Activated CD4-positive, alpha-beta T cell treated with anti-CD3 and anti-CD28 coated beads, Interleukin-2, amount 10 ng/mL, durations not matched to agents 7 days and 5 days (primary cell): ENCODE measurements at regions not wholly inside any gene's neighbourhood (a gene's known extent, or its start where the extent isn't known, plus 50 kb on each side); places are given as distances from the start of the nearest gene placed in this dataset.

Experiments
- CTCF ChIA-PET: fragments of 350-600 bp; sonication (Branson Sonifier 250); formaldehyde crosslinking; loops from one replicate; lab custom pipeline; 2021; ENCODE audit warnings: antibody characterized with exemption; lab: Charles Lee
- POLR2A ChIA-PET: fragments of 350-600 bp; sonication (Branson Sonifier 250); formaldehyde crosslinking; loops from one replicate; lab custom pipeline; 2021; ENCODE audit warnings: antibody characterized with exemption; lab: Charles Lee
- DNase-seq: peaks from one replicate; pipeline ENCODE4 v3.0.0-alpha.2; 2020
- H3K27ac Mint-ChIP-seq: one replicate; pipeline ENCODE4 v1.8.0; 2021; ENCODE audit warnings: mild to moderate bottlenecking, moderate library complexity, mixed read lengths
- H3K27me3 Mint-ChIP-seq: one replicate; pipeline ENCODE4 v1.8.0; 2021; ENCODE audit warnings: mixed read lengths
- H3K36me3 Mint-ChIP-seq: one replicate; pipeline ENCODE4 v1.8.0; 2021; ENCODE audit warnings: low read depth, mixed read lengths
- H3K4me1 Mint-ChIP-seq: one replicate; pipeline ENCODE4 v1.8.0; 2021; ENCODE audit warnings: mixed read lengths
- H3K4me3 Mint-ChIP-seq: one replicate; pipeline ENCODE4 v1.8.0; 2021; ENCODE audit warnings: mild to moderate bottlenecking, moderate library complexity, mixed read lengths
- H3K9me3 Mint-ChIP-seq: one replicate; pipeline ENCODE4 v1.8.0; 2021; ENCODE audit warnings: mixed read lengths

DNA sequence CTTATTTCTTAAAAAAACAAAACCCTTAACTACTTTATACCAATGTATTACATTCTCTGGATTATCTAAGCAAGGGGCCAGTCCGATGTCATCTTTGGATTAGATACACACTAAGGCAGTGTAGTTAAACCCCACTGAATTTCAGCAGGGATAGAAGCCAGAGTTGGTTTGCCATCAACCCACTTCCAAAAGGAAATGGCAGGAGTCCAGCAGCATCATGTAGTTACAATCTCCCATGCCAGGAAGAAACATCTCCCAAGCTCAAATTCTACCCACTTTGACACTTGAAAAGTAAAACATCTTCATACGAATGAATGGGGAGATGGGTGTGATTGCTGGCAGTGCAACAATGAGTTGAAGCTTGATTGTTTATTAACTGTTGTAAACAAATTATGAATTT lies 203.5 kb upstream of the PLXNC1 start:
- Mint-ChIP-seq H3K27me3 (peaks cover 11% of the 10 kb centered on the region), H3K4me3 (no peak overlapping the region), H3K4me1 (no peaks in the 10 kb centered on the region), H3K36me3 (peaks cover 7% of the 10 kb centered on the region), H3K27ac (no peak overlapping the region), H3K9me3 (peaks cover 9% of the 10 kb centered on the region)
- ChIA-PET POLR2A (no interaction called here), CTCF (interaction anchor here (1.0 kb wide), 1 partner anchor 11 kb away, joined by 4 read pairs; no protein-coding TSS in a partner anchor)
- DNase-seq, result no peak

DNA sequence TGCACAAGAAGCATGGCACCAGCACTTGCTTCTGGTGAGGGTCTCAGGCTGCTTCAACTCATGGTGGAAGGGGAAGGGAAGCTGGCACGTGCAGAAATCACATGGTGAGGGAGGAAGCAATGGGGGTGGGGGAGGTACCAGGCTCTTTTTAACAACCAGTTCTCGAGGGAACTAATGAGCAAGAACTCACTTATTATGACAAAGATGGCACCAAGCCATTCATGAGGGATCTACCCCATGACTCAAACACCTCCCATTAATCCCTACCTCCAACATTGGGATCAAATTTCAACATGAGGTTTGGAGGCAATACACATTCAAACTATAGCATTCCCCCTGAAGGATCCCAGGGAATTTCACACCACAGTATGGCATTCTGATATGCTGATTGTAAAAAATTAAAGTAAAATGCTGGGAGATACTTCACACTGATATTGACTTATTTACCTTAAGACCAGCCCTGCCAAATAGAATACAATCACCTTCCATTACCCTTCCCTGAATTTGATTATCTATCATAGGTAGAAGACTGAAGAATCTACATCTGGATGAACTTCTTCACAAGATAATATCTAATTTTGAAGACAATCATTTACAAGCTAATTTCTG lies 201.7 kb upstream of the PLXNC1 start:
- Mint-ChIP-seq H3K36me3 (peaks cover 11% of the 10 kb centered on the region), H3K27me3 (peaks cover 11% of the 10 kb centered on the region), H3K4me1 (peaks cover 2% of the 10 kb centered on the region), H3K4me3 (no peak overlapping the region), H3K9me3 (peaks cover 14% of the 10 kb centered on the region), H3K27ac (no peak overlapping the region)
- no peak for DNase-seq
- ChIA-PET POLR2A (no interaction called here), CTCF (interaction anchor here (0.5 kb wide), 1 partner anchor 594 kb away, joined by 3 read pairs; no protein-coding TSS in a partner anchor)

DNA sequence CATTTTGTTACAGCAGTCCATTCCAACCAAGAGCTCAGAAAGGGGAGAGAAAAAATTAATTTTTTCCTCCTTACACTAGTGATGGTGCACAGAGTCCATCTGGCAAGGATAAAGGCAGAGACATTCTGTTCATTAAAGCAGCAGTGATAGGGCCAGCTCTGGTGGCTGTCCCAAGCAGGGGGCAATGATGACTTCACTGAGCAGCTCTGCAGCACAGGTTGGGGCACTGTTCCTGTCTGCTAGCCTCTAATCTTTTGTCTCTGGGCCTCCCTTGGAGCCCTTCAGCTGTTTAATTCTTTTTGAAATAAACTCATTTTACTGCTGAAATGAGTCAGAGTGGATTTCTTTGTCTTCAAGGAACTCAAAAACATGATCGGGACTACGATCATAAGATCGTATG lies 200.9 kb upstream of the PLXNC1 start:
- ChIA-PET CTCF (interaction anchor here (0.5 to 0.9 kb wide), 2 partner anchors 15 to 593 kb away, joined by 3 read pairs; no protein-coding TSS in a partner anchor), POLR2A (no interaction called here)
- no peak overlapping the region for H3K27ac Mint-ChIP-seq
- no peak overlapping the region for H3K4me3 Mint-ChIP-seq
- peaks cover 11% of the 10 kb centered on the region for H3K36me3 Mint-ChIP-seq
- H3K9me3 Mint-ChIP-seq, result peaks cover 14% of the 10 kb centered on the region
- peaks cover 11% of the 10 kb centered on the region for H3K4me1 Mint-ChIP-seq
- peaks cover 11% of the 10 kb centered on the region for H3K27me3 Mint-ChIP-seq
- no peak for DNase-seq

DNA sequence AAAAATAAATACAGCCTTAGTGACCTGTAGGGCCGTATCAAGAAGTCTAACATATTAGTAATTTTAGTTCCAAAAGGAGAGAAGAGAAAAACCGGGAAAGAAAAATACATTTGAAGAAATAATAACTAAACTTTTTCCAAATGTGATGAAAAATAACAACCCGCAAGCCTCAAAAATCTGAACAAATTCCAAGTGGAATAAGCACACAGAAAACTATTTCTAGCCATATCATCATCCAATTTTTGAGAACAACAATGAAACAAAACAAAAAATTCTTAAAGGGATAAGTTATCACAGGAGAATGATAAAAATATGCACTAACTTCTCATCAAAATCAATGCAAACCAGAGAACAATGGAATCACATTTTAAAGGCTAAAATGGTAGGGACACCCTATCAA lies 198.1 kb upstream of the PLXNC1 start:
- Mint-ChIP-seq H3K4me3 (no peak overlapping the region), H3K9me3 (peaks cover 14% of the 10 kb centered on the region), H3K36me3 (peaks cover 15% of the 10 kb centered on the region), H3K4me1 (peaks cover 13% of the 10 kb centered on the region), H3K27me3 (peaks cover 11% of the 10 kb centered on the region), H3K27ac (no peak overlapping the region)
- ChIA-PET POLR2A (no interaction called here), CTCF (no interaction called here)
- no peak for DNase-seq

DNA sequence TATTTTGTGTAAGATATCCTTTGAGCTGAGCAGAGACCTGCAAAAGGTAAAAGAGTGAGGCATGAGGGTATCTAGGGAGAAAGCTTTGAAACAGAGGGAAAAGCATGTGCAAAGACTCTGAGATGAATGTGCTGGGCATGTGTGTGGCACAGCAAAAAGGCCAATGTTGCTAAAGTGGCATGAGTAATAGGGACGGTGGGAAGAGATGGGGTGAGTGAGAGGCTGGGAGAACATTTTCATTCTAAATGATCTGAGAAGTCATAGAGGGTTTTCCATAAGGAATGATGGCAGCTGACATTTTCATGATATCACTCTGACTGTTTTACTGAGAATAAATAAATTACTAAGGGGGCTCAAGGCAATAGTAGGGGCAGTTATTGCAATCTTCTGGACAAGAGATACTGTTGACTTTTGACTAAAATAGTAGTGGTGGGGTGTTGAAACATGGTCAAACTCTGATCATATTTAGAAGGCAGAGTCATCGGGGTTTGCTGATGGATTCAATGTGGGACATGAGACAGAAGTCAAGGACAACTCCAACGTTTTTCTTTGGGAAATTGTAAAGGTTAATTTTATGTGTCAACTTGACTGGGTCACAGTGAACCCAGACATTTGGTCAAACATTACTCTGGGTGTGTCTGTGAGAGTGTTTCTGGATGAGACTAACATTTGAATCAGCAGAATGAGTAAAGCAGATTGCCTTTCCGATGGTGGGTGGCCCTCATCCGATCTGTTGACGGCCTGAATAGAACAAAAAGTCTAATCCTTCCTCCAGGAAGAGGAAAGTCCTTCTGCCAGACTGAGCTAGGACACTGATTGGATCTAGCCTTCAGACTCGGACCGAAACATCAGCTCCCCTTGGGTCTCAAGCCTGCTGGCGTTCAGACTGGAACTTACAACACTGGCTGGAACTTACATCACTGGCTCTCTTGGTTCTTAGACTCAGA lies 193.9 kb upstream of the PLXNC1 start:
- Mint-ChIP-seq H3K9me3 (peaks cover 26% of the 10 kb centered on the region), H3K36me3 (peaks cover 11% of the 10 kb centered on the region), H3K27ac (no peak overlapping the region), H3K4me3 (no peak overlapping the region), H3K27me3 (no peaks in the 10 kb centered on the region), H3K4me1 (peaks cover 13% of the 10 kb centered on the region)
- ChIA-PET POLR2A (no interaction called here), CTCF (no interaction called here)
- no peak for DNase-seq

DNA sequence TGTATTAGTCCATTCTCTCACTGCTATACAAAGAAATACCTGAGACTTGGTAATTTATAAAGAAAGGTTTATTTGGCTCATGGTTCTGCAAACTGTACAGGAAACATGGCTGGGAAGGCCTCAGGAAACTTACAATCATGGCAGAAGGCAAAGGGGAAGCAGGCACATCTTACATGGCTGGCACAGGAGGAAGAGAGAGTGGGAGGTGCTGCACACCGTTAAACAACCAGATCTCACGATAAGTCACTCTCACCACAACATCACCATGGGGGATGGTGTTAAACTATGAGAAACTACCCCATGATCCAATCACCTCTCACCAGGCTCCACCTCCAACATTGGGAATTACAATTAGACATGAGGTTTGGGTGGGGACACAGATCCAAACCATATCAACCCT lies 191.8 kb upstream of the PLXNC1 start:
- Mint-ChIP-seq H3K4me1 (peaks cover 12% of the 10 kb centered on the region), H3K4me3 (no peak overlapping the region)
- CTCF ChIA-PET, result no interaction called here

DNA sequence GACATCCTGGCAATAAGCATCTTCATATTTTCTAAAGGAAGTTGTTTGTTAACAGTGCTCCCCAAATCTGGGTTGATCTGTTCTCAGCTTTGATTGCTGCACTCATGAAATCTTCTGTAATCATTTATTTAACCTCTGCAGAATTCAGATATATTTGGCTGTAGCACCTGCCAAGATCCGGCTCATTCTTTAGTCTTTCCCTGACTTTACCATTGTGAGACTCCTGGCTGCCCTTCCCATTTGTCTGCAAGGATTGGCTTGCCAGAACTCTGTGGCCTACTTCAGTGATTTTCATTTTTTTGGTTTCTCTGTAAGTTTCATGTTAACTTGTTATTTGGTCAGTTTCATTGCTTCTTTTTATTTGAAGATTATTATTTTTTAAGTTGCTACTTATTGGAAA lies 191.2 kb upstream of the PLXNC1 start:
- peaks cover 17% of the 10 kb centered on the region for H3K9me3 Mint-ChIP-seq
- CTCF ChIA-PET, result no interaction called here
- POLR2A ChIA-PET, result no interaction called here
- H3K4me1 Mint-ChIP-seq, result peaks cover 6% of the 10 kb centered on the region
- DNase-seq, result no peak
- no peak overlapping the region for H3K4me3 Mint-ChIP-seq
- H3K36me3 Mint-ChIP-seq, result peaks cover 5% of the 10 kb centered on the region
- no peaks in the 10 kb centered on the region for H3K27me3 Mint-ChIP-seq
- no peak overlapping the region for H3K27ac Mint-ChIP-seq

More for the DNA sequence above, 191.8 kb upstream of the PLXNC1 start:
- Mint-ChIP-seq H3K9me3 (peaks cover 17% of the 10 kb centered on the region), H3K36me3 (peaks cover 5% of the 10 kb centered on the region), H3K27me3 (no peaks in the 10 kb centered on the region), H3K27ac (no peak overlapping the region)
- POLR2A ChIA-PET, result no interaction called here
- no peak for DNase-seq

DNA sequence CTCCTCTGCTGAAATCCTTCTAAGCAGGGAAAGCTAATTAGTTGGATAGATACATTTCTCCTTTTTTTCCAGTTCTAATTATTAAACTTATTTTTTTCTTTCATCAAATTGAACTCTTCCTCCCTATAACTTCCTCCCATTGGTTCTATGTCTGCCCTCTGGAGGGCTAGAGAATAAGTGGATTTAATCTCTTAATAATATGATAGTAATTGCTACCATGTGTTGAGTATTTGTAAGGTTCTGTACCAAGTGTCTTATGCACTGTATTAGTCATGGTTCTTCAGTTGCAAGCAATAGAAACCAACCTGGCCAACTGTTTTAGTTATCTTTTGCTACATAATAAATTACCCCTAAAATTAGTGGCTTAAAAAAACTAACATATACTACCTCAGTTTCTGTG lies 190.5 kb upstream of the PLXNC1 start:
- Mint-ChIP-seq H3K9me3 (peaks cover 17% of the 10 kb centered on the region), H3K4me1 (peaks cover 3% of the 10 kb centered on the region), H3K27ac (no peak overlapping the region), H3K27me3 (no peaks in the 10 kb centered on the region), H3K4me3 (no peak overlapping the region), H3K36me3 (peaks cover 5% of the 10 kb centered on the region)
- CTCF ChIA-PET, result no interaction called here
- no peak for DNase-seq
- POLR2A ChIA-PET, result no interaction called here

DNA sequence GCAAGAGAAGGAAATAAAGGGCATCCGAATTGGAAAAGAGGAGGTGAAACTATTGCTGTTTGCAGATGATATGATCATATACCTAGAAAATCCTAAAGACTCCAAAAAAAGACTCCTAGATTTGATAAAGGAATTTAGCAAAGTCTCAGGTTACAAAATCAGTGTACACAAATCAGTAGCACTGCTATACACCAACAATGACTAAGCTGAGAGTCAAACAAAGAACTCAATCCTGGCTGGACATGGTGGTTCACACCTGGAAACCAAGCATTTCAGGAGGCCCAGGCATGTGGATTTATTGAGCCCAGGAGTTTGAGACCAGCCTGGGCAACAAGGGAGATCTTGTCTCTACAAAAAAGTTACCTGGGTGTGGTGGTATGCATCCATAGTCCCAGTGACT lies 188.7 kb upstream of the PLXNC1 start:
- POLR2A ChIA-PET, result no interaction called here
- peaks cover 2% of the 10 kb centered on the region for H3K4me1 Mint-ChIP-seq

DNA sequence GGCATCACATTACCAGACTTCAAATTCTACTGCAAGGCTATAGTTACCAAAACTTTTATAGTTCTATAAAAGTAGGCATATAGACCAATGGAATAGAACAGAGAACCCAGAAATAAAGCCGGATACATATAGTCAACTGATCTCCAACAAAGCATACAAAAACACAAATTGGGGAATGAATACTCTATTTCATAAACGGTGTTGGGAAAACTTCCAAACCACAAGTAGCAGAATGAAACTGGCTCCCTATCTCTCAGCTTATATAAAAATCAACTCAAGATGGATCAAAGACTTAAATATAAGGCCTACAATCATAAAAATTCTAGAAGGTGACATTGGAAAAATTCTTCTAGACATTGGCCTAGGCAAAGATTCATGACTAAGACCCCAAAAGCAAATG lies 187.9 kb upstream of the PLXNC1 start:
- Mint-ChIP-seq H3K36me3 (no peaks in the 10 kb centered on the region), H3K27ac (no peak overlapping the region), H3K4me3 (no peak overlapping the region), H3K27me3 (no peaks in the 10 kb centered on the region), H3K9me3 (peaks cover 17% of the 10 kb centered on the region), H3K4me1 (peaks cover 2% of the 10 kb centered on the region)
- ChIA-PET CTCF (interaction anchor here (0.6 kb wide), 1 partner anchor 973 kb away, joined by 3 read pairs; no protein-coding TSS in a partner anchor), POLR2A (no interaction called here)
- no peak for DNase-seq

More for the DNA sequence above, 188.7 kb upstream of the PLXNC1 start:
- H3K27ac Mint-ChIP-seq, result no peak overlapping the region
- no peaks in the 10 kb centered on the region for H3K27me3 Mint-ChIP-seq
- peaks cover 17% of the 10 kb centered on the region for H3K9me3 Mint-ChIP-seq
- H3K36me3 Mint-ChIP-seq, result no peaks in the 10 kb centered on the region
- no peak for DNase-seq
- H3K4me3 Mint-ChIP-seq, result no peak overlapping the region
- CTCF ChIA-PET, result no interaction called here

DNA sequence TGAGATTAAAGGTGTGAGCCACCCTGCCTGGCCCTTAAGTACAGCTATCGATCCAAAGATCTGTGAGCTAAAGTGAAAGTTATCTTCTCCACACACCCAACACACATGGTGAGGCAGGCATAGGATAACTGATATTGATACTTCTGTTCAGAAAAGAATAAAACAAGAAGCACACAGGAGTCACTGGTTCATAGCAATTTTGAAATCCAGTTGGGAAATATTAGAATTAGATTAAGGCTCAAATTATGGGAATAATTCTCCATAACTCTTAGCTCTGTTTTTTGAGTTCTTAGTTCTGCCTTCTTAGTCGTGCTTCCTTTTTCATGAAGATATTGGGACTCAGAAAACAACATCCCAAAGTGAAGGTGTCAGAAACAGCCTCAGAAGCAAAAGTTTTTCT lies 186.0 kb upstream of the PLXNC1 start:
- H3K4me1 Mint-ChIP-seq, result peaks cover 5% of the 10 kb centered on the region
- POLR2A ChIA-PET, result no interaction called here

DNA sequence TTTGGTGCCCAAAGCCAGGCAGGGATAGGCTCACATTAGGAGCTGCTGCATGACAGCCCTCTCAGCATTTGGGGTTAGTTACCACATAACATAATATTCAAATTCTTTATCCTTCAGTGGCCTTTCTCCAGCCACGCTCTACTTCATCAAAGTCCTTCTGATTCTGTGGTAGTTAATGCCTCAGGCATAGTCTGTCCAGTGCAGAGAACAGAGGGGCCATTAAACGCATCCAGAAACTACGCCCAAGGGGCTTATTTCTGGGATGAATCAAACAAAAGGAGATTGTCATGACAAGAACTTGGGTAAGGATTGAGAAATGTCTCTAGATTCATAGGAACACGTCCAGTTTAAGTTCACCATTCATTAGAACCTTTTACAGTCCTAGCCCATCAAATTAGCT lies 183.4 kb upstream of the PLXNC1 start:
- ChIA-PET CTCF (interaction anchor here (0.6 kb wide), 1 partner anchor 882 kb away, joined by 3 read pairs; no protein-coding TSS in a partner anchor), POLR2A (no interaction called here)
- H3K36me3 Mint-ChIP-seq, result no peaks in the 10 kb centered on the region
- DNase-seq, result no peak
- no peak overlapping the region for H3K4me3 Mint-ChIP-seq
- H3K27me3 Mint-ChIP-seq, result peaks cover 11% of the 10 kb centered on the region
- H3K27ac Mint-ChIP-seq, result no peak overlapping the region
- H3K9me3 Mint-ChIP-seq, result peaks cover 4% of the 10 kb centered on the region
- peaks cover 21% of the 10 kb centered on the region for H3K4me1 Mint-ChIP-seq

More for the DNA sequence above, 186.0 kb upstream of the PLXNC1 start:
- CTCF ChIA-PET, result interaction anchor here (0.8 kb wide), 1 partner anchor 11 kb away, joined by 3 read pairs; no protein-coding TSS in a partner anchor
- H3K4me3 Mint-ChIP-seq, result no peak overlapping the region
- H3K9me3 Mint-ChIP-seq, result peaks cover 5% of the 10 kb centered on the region
- H3K27ac Mint-ChIP-seq, result no peak overlapping the region
- H3K36me3 Mint-ChIP-seq, result no peaks in the 10 kb centered on the region
- DNase-seq, result no peak
- H3K27me3 Mint-ChIP-seq, result peaks cover 5% of the 10 kb centered on the region

DNA sequence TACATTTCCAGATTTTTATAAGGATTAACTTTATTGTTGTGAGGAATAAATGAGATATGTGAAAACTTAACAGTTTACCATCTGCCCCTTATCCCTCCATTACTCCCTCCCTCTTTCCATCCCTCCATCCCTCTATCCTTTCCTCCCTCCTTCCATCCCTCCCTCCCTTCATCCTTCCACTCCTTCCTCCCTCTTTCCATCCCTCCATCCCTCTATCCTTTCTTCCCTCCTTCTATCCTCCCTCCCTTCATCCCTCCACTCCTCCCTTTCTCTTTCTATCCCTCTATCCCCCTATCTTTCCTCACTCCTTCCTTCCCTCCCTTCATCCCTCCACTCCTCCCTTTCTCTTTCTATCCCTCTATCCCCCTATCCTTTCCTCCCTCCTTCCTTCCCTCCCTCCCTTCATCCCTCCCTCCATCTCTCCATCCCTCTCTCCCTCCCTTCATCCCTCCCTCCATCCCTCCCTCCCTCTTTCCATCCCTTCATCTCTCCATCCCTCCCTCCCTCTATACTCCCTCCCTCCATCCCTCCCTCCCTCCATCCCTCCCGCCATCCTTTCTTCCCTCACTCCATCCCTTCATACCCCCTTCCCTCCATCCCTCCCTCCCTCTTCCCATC lies 181.8 kb upstream of the PLXNC1 start:
- Mint-ChIP-seq H3K4me3 (no peak overlapping the region), H3K4me1 (peaks cover 21% of the 10 kb centered on the region), H3K27ac (no peak overlapping the region), H3K36me3 (no peaks in the 10 kb centered on the region), H3K9me3 (peaks cover 4% of the 10 kb centered on the region), H3K27me3 (peaks cover 11% of the 10 kb centered on the region)
- DNase-seq, result no peak
- CTCF ChIA-PET, result no interaction called here
- POLR2A ChIA-PET, result no interaction called here
